Right lobe of liver (tissue), 6 donors: ENCODE measurements at regions not wholly inside any gene's neighbourhood (a gene's known extent, or its start where the extent isn't known, plus 50 kb on each side); places are given as distances from the start of the nearest gene placed in this dataset.

ENCODE experiments used
- ATAC-seq, 4 donors: fragments of 200-7000 bp; cut with Tn5 transposase; one replicate each; pipeline ENCODE4 v1.9.1; 2020; ENCODE audit warnings: mild to moderate bottlenecking in 4 of 4, moderate library complexity in 4 of 4
- DNase-seq, 3 donors: peaks; one replicate each; pipeline ENCODE4 v3.0.0-alpha.2; 2020
- H3K27ac ChIP-seq, 3 donors: fragments of 200-600 bp; one replicate each; pipeline ENCODE4 v1.8.0; 2022
- H3K27me3 ChIP-seq, 2 donors: fragments of 200-600 bp; one replicate each; pipeline ENCODE4 v1.8.0; 2022
- H3K36me3 ChIP-seq, 4 donors: fragments of 200-600 bp; sonication (generic) in 1 of 4; one replicate each; pipeline versions ENCODE4 v1.5.1 to v1.8.0; 2017 to 2022; ENCODE audit warnings: control low read depth in 1 of 4
- H3K4me1 ChIP-seq, 4 donors: fragments of 200-600 bp; sonication (generic) in 1 of 4; one replicate each; pipeline versions ENCODE4 v1.5.1 to v1.8.0; 2017 to 2022; ENCODE audit warnings: control low read depth in 1 of 4
- H3K4me3 ChIP-seq, 3 donors: fragments of 200-600 bp; one replicate each; pipeline ENCODE4 v1.8.0; 2022
- H3K9me3 ChIP-seq, 4 donors: fragments of 200-600 bp; sonication (generic) in 1 of 4; one replicate each; pipeline versions ENCODE4 v1.5.1 to v1.8.0; 2017 to 2022; ENCODE audit warnings: control low read depth in 1 of 4
- CTCF ChIP-seq, 4 donors: fragments of 200-600 bp in 3 of 4; fragments of 450-650 bp in 1 of 4; IDR thresholded peaks; one replicate each; pipeline versions ENCODE4 v1.5.1 to v1.8.0; 2016 to 2022; ENCODE audit warnings: antibody characterized with exemption in 4 of 4, mild to moderate bottlenecking in 2 of 4
- POLR2A ChIP-seq: fragments of 450-650 bp; IDR thresholded peaks from one replicate; pipeline ENCODE4 v1.6.1; 2017; ENCODE audit warnings: antibody characterized with exemption, mild to moderate bottlenecking
- WGBS: methylation state at CpG from one replicate; pipeline ENCODE4 v1.1.6; 2018; ENCODE audit warnings: low coverage, low lambda C conversion rate; ENCODE audit not compliant: insufficient coverage; ENCODE audit errors: missing lambda C conversion rate; 5-methylcytosine and 5-hydroxymethylcytosine counted together
- intact Hi-C, 2 donors: fragments of 100-400 bp; cut with DNase I; formaldehyde crosslinking; loops; one replicate each; pipeline versions ENCODE4 v1.11.2 to v1.14.1; 2022
- donor health status: DM: no; HTN: yes; CAD: no.
- donor health status: DM: no; HTN: no; CAD: no.
- donor health status: DM: no; HTN: no; CAD: no.
- donor health status: DM: no; HTN: yes; CAD: no.
- donor health status: DM: no; HTN: yes; CAD: no.

DNA sequence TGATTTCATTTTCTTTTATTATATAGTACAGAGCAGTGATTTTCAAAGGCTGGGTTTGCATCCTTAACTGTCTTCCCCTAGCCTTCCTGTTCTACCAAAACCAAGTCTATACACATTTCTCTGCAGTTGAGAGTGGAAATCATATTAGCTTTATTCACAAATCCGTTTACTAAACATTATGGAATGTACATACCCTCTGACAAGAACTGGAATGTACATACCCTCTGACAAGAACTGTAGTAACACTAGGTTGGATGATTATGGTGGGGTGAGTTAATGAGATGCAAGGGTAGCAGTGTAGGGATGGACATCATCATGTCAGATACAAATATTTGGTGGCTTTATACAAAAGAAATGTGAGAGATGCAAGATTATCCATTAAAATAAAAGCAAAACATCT is 154.8 kb downstream of the CYB561 start:
- H3K36me3 ChIP-seq: no peaks in the 10 kb centered on the region
- H3K4me1 ChIP-seq: no peaks in the 10 kb centered on the region
- no peaks in the 10 kb centered on the region for H3K27me3 ChIP-seq
- DNase-seq (no peak), ATAC-seq (no peak)
- intact Hi-C loops: no loop called here
- no peak overlapping the region for H3K27ac ChIP-seq
- TF ChIP-seq POLR2A (no peak), CTCF (IDR thresholded peaks at IDR 0.05) (no peak)
- no peak overlapping the region for H3K4me3 ChIP-seq
- 42% methylated on average over 1 of the region's 1 CpG for WGBS
- H3K9me3 ChIP-seq: peaks cover 0 to 1% (median 0%) of the 10 kb centered on the region in 4 donors

DNA sequence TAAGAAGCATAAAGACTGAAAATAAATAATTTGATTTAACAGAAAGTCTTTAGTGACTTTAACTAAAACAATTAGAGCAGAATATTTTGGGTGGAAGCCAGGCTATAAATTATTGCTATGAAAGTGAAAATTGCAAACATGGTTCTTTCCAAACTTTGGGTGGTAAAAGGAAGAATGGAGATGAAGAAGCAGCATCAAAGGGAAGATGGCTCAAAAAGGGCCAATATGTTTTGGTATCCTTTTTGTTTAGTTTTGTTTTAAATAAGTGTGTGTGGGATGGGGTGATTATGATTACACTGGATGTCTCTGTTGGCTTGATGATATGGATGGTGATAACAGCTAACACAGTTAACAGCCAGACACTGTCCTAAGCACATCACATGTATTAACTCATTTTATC is 153.7 kb downstream of the CYB561 start:
- intact Hi-C loops: no loop called here
- Histone ChIP-seq H3K9me3 (no peaks in the 10 kb centered on the region), H3K27me3 (no peaks in the 10 kb centered on the region), H3K27ac (no peak overlapping the region), H3K4me3 (no peak overlapping the region), H3K36me3 (no peaks in the 10 kb centered on the region), H3K4me1 (no peaks in the 10 kb centered on the region)
- DNase-seq (no peak), ATAC-seq (no peak)
- TF ChIP-seq POLR2A: no peak
- TF ChIP-seq CTCF (IDR thresholded peaks at IDR 0.05): no peak

DNA sequence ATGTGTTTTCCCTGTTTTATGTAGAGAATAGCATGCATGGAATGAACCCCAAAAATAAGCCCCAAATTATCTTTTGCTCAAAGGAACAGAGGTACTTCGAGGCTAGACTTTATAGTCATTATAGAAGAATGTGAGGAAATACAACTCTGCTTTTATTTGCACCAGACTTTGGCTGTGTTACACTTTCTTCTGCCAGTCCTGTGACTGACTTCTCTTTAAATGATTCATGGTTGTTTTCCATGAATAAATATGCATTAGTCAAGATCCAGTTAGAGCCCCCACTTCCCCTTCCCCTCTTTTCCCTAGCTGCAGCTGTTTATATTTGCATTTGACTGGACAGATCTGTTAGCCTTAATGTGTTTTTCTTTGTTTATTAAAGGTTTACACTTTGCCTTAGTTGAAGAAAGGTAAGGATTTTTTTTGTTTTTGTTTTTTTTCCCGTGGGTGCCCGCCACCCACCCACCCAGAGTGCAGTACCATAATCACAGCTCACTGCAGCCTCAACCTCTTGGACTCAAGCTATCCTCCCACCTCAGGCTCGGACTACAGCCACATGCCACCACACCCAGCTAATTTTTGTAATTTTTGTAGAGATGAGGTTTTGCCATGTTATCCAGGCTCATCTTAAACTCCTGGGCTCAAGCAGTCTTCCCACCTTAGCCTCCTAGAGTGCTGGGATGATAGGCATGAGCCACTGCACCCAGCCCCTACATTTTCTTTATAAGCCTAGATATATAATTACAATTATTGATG is 152.6 kb downstream of the CYB561 start:
- intact Hi-C loops: no loop called here
- TF ChIP-seq POLR2A (no peak), CTCF (IDR thresholded peaks at IDR 0.05) (no peak)
- no peak overlapping the region for H3K4me3 ChIP-seq
- DNase-seq: no peak
- WGBS: 51% methylated on average over 4 of the region's 4 CpGs
- no peak overlapping the region for H3K27ac ChIP-seq
- no peaks in the 10 kb centered on the region for H3K4me1 ChIP-seq
- H3K9me3 ChIP-seq: no peaks in the 10 kb centered on the region
- H3K27me3 ChIP-seq: no peaks in the 10 kb centered on the region
- no peaks in the 10 kb centered on the region for H3K36me3 ChIP-seq
- ATAC-seq: no peak

- ATAC-seq: no peak
These were observed 151.3 kb downstream of the CYB561 start for GRCh38 chr17:63294776-63295175.

More at GRCh38 chr17:63294776-63295175, 151.3 kb downstream of the CYB561 start:
- no peak for TF ChIP-seq POLR2A
- TF ChIP-seq CTCF (IDR thresholded peaks at IDR 0.05): no peak
- DNase-seq: no peak
- intact Hi-C loops: no loop called here
- no peaks in the 10 kb centered on the region for H3K4me1 ChIP-seq
- no peaks in the 10 kb centered on the region for H3K9me3 ChIP-seq
- H3K27me3 ChIP-seq: no peaks in the 10 kb centered on the region
- no peaks in the 10 kb centered on the region for H3K36me3 ChIP-seq
- 84% methylated on average over 3 of the region's 3 CpGs for WGBS
- H3K4me3 ChIP-seq: no peak overlapping the region
- H3K27ac ChIP-seq: no peak overlapping the region
